ENCODE measurements at regions not wholly inside any gene's neighbourhood (a gene's known extent, or its start where the extent isn't known, plus 50 kb on each side); places are given as distances from the start of the nearest gene placed in this dataset.

DNA sequence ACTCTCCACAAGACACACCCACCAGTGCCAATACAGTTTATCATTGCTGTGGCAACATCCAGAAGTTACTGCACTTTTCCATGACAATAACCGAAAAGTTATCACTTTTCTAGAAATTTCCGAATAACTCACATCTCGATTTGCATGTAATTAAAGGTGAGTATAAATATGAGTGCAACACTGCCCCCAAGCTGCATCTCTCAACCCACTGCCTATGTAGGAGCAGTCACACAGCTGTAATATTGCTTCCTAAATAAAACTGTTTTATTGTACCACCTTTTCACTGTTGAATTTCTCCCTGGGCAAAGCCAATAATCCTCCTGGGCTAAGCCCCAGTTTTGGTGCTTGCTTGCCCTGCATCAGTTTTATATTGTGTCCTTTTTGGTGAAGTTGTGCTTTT is 601.0 kb upstream of the EPHA6 start:
- TF ChIP-seq, protein P1, sequence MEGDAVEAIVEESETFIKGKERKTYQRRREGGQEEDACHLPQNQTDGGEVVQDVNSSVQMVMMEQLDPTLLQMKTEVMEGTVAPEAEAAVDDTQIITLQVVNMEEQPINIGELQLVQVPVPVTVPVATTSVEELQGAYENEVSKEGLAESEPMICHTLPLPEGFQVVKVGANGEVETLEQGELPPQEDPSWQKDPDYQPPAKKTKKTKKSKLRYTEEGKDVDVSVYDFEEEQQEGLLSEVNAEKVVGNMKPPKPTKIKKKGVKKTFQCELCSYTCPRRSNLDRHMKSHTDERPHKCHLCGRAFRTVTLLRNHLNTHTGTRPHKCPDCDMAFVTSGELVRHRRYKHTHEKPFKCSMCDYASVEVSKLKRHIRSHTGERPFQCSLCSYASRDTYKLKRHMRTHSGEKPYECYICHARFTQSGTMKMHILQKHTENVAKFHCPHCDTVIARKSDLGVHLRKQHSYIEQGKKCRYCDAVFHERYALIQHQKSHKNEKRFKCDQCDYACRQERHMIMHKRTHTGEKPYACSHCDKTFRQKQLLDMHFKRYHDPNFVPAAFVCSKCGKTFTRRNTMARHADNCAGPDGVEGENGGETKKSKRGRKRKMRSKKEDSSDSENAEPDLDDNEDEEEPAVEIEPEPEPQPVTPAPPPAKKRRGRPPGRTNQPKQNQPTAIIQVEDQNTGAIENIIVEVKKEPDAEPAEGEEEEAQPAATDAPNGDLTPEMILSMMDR (IDR thresholded peaks at IDR 0.05; ENCODE audit: low read length), result no peak; the same call in 1 of the 2 replicates
- TF ChIP-seq EZH2 (optimal IDR thresholded peaks at IDR 0.05; ENCODE audit: low read depth, low read length), result no peak

Data from MM.1S (cell line).